HG03521 (cell line): ENCODE measurements at regions not wholly inside any gene's neighbourhood (a gene's known extent, or its start where the extent isn't known, plus 50 kb on each side); places are given as distances from the start of the nearest gene placed in this dataset.
A peak's percentile ranks its signal among the peaks of the same experiment; 100 is the strongest.

Source experiments
- ATAC-seq: cut with Tn5 transposase; IDR thresholded peaks from one replicate; pipeline ENCODE4 v1.9.1; 2021; ENCODE audit warnings: mild to moderate bottlenecking, moderate library complexity; ENCODE audit not compliant: unreplicated experiment

DNA sequence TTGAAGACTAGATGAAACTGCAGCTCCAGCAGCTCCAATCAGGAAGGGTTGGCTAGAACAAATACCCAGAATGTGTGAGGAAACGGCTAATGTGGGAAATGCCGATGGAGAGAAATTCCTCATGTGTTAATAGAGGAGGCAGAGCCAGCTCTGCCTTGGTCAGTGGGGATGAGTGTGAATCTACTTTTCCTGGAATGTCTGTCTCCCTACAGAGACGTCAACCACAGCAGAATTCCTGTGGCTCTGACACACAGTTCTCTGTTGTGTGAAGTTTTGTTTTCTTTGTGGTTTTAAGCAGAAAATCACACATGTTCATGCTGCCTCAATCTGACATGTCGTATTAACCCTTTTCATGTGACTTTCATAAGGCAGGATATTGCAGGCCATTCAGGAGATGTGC lies 476.6 kb upstream of the WWC1 start:
- no peak for ATAC-seq

DNA sequence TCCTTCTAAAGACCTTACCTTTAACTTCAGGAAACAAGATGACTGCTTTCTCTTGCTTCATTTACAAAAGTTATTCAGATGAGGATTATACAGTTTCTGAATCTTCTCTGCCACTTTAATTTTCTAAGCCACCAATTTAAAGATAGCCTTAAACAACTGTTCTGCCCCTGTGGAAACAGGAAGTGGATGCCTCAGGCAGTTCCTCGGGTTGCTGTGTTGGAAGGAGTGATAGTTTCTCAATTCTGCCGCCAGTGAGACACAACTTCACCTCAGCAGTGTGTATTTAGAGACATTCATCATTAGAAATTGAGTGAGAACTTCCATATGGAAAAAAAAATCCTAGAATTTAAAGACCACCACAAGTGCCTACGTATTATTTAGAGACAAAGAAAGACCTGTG lies 475.1 kb upstream of the WWC1 start:
- no peak for ATAC-seq

DNA sequence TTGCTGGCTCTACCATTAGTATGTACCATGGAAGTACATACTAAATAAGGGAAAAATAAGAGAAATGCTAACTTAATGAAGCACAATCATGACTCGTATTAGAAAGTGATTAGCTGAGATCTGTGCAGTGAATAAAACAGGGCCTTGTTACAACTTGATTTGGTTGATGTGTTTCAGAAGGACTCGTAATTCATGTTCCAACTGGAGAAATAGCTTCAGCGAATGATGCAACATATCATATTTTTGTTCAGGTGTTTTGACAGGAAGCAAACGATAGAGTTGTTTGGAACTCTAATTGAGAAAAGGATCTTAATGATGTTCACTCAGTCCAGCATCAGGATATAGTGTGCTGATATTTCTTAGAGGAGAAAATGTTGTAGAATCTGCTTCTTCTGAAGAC lies 474.6 kb upstream of the WWC1 start:
- no peak for ATAC-seq

DNA sequence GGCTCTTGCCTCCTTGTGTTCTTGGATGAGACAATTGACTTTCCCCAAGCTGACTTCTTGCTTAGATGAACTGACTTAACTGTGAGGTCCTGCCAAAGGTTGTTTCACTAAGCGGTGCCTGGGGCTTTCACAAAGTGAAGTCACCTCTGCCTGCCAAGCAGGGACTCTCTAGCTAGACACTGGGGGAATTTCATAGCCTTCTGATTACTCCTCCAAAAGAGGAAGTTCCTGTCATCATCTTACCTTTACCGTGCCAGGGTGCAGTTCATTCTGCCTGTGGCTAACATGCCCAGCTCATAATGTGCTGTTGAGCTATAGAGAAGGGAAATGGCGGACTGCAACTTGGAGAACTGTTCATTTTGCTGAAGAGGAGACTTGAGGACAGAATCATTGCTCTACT lies 472.0 kb upstream of the WWC1 start:
- ATAC-seq, result peak; percentile 79

DNA sequence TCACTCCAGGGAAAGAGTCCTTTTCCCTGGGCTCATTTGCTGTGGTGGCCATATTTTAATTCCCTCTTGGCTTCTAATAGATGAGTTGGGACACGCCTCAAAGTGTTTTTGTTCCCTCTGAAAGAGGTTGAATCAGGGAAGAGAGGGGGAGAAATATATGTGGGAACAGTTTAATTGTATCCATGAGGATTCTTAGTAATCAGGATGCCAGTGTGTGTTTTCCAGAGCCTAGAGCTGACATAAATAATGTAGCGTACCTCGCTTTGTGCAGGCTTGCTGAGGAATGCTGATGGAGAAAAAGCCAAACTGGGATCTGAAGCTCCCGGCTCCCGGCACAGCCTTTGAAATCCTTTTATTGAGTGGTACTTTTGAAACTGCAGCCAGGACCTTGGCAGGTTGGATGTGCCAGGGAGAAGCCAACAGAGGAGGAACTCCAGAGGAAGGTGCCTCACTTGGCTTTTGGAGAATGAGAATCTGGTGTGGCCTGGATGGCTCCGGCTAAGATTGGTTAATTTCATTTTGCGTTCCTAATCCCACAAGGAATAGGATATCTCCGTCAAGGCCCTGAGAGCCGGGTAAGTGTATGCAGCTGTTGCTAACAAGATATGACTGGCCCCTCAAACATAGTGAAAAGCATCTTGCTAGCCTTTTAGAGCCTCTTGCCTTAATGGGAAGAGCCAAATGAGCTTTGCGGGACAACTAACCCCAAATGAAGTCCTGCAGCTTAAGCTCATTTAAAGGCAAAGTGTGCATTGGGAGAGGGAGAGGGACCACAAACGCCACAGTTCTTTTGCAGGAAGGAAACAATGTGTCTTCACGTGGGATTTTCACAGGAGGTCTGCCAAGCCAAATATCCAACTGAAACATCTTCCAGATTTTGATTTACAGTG lies 471.1 kb upstream of the WWC1 start:
- no peak for ATAC-seq

DNA sequence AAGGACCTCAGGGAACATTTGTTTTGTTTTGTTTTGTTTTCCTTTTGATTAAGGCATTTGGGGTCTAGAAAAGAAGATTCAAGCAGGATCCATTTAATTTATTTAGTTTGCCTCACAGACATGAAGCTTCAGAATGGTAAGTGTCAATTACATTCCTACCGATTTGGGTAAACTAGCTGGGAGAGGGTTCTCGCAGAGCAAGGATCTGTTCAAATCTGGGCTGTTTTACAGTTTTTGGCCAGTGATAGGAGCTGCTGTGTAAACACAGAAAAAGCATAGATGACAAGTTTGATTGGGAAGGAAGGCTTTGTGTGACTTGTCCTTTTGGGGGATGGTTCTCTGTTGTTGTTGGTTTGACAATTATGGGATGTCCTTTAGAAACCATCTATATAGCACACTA lies 470.3 kb upstream of the WWC1 start:
- no peak for ATAC-seq

DNA sequence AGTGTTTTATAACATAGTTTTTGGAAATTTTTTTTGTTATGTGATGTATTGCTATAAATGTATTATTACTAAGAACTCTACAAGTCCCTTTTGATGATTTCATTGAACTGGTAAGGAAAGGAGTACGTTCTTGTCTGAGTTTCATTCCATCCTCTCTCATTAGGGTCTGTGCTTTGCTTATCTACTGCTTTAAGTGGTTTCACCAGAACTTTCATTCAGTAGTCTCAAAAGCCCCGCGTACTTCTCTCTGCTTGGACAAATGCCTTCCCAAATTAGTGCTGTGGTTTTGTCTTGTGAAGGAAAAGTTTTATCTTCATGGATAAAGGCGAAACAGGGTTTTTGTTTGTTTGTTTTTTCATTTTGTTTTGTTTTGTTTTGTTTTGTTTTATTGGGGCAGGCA lies 469.8 kb upstream of the WWC1 start:
- ATAC-seq, result no peak

DNA sequence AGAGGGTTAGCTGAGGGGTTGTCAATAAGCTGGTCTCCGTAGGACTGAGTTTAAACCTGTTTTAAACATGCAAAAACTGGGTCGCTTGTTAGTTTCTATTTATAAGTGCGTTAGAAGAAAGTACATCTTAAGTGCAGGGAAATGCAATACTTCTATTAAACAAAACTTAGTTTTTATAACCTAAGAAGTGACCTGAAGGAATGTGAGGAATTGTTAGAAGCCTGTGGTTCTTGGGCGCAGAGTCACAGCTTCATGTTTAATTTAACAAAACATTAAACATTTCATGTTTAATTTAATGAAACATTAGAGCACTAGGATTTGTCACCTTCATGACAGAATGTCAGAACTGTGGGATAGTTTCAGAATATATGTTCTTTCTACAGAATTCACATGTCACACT lies 469.2 kb upstream of the WWC1 start:
- no peak for ATAC-seq

DNA sequence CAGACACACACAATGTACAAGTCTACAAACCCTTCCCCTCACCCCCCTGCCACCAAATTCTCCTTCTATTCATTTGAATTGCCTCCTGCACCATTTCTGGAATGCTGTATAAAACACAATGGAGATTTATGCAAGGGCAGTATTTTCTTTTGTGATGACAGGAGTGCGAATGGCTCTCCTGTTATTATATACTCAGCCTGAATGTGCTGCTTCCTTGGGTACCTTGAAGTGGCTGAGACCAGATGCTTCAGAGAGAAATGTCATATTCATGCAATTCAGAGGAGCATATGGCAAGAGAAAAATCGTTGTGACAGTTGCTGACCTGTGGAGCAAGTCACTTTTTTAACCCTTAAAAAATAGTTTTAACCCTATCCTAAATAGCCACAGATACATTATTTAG lies 468.0 kb upstream of the WWC1 start:
- no peak for ATAC-seq

DNA sequence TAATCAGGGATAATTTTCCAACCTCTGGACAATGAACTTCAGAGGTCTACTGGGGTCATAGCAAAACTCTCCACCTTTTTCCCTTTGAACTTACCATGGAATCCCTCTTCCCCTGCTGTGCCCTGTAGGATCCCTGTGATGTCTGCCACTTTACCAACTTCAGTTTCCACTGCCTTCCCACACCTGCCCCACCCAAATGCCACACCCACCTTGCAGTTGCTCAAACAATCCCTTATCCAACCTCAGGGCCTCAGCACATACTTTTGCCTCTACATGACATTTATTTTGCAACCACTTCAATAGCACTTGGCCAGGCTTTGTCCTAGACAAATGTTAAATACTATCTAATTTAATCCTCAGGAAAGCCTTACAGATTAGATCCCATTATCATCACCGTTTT lies 463.7 kb upstream of the WWC1 start:
- no peak for ATAC-seq

DNA sequence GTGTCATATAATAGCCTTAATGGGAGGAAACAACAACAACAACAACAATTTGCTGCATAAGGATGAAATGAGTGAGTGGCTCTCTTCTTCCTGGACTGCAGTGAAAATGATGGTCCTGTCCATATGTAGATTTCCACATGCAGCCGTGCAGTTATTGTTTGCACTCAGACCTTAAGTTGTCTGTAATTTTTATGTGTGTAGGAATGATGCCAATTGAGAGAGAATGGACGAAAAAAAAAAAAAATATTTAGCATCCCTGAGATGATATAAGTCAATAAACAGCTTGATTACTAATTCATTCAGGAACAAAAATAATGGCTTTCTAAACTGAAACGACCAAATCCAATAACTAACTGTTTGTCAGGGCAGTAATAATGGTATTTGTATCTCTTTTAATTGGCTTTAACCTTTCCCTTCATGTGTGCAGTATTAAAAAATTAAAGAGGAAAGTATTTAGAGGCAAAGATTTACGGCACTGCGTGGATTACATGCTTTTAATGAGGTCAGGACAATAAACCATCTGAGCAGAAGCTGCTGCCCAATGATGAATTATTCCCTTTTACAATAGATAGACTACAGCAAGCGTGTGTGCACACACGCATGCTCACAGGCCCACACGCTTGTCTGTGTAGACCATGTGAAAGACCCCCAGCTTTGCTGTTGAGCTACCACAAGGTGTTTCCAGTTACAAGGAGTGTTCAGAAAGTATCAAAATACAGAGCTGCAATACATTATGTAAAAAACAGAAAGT lies 459.5 kb upstream of the WWC1 start:
- ATAC-seq, result no peak

DNA sequence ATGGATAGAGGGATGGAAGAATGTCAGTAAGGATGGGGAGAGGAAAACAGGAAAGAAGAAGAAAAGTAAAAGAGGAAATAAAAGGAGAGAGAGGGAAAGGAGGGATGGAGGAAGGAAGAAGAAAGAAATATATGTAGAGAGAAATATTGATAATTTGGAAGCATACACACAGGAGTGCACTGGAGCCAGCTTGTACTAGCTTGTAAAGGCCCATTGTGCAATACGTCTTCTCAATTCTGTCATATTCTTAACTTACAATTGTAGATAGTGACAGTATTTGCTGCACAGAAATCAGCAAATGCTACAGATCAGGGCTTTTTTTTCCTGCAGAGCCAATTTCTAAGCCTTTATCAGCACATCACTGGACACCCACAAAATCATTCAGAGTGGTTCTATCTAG lies 458.8 kb upstream of the WWC1 start:
- ATAC-seq, result no peak

DNA sequence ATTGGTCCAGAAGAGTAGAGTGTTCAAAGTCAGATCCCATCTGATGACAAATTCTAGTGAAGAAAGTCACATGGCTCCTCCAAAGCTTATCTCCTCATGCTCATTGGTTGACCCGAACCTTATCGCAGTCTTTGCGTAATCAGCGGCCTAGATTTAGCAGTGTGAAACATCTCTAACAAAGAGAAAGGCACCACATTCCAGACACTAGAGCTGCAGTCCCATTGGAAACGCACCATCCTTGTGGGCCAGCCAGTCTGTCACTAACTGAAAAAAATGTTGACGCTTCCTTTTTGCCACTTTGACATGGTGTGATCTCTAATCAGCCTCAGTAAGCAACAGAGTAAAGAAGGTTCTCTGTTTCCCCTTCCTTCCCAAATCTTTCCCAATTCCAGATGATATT lies 458.0 kb upstream of the WWC1 start:
- no peak for ATAC-seq

DNA sequence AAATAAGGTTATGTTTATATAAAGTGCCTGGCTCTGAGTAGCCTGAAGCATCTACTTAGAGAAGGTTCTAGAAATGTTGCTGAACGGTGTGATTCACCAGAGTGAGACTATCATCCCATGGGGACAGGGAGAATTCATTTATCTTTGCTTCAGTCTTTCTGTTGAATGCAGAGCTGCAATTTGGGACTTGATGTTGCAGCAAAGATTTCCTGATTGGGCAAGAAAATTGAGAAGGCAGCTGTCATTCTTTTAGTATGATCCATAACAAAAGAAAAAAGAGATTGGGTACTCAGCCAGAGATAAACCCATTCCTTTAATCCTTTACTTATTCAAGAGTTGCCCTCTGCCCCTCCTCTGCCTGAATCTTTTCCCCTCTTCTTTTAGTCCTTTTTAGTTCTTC lies 456.3 kb upstream of the WWC1 start:
- no peak for ATAC-seq

DNA sequence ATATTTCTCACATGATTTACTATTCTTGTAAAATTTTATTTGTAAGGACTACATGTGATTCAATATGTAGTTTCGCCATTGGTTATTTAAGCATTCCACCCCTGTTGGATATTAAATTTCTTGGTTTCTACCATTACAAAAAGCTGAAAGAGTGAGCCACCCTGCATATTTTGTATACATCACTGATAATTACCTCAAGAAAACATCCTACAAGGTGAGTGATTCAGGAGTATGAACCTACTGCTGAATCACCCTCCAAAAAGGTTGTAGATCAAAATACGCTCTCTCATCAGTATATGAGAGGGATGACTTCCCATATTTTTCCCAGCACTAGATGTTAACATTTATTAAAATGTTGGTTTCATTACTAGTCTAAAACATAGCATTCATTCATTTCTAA lies 454.3 kb upstream of the WWC1 start:
- no peak for ATAC-seq

DNA sequence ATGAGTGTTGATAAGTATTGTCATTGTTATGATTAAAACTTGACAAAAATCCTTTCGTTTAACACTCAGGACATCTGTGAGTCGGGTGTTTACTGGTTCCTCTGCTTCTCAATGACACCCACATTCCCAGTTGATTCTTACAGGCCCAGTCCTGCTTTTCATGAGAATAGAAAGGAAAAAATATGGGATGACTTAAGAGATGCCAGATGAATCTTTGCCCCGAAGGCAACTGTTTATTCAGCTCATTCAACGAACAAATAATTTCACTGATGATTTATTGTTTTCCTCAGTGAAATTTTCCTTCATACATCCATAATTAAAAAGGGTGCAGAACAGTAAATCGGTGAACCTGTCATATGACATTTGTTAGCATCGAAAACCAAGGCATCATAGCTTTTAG lies 452.4 kb upstream of the WWC1 start:
- no peak for ATAC-seq

DNA sequence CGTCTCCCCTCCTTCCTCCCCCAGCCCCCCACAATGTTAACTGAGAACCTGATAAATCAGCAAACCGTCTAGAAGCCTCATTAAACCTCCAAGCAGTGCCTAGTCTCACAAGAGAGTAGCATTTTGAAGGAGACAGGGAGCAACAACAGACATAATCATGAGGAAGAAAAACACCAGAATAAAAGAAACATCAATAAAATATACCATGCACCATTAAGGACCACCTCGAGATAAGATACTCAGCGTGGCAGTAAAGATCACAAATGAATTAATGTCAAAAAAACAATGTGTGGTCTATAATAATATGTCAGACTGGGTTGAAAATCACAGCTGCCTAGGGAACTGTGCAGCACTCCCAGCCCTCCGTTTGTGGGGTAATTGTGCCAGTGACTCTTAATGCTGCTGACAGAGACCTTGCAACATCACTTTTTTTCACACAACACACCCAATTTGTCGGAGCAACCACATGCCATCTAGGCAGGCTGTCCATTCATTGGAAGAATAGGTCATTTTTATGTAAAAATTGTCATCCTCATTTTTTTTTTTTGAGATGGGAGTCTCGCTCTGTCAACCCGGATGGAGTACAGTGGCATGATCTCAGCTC lies 450.8 kb upstream of the WWC1 start:
- ATAC-seq, result no peak

DNA sequence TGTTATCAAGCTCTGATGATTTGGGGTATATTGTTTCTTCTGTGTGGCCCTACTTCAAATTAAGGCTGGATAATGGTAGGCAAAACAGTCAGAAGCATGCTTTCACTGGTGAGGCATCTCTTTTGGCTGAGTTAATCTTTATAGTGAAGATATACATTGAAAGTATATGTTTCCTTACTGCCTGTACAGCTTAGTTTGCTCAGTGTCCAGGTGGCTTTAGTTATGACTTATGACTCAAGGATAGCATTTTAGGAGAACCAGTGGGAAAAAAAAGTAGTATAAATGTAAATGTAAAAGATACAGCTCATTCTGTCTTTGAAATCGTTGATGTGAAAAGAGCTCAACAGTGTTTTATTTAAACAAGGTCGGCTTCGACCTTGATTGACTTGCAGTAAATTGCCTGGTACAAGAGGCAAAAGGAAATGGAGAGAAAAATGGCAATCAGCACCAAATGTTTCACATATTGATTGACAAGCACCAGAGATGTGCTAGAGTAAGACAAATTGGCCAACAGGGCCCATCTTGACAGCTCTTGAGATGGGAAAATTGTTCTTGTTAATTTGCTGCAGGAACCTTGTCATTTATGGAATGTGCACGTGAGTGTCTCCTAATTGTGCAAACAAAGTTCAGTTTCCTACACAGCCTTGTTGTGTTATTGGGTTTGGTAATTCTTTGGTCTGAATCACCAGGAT lies 447.4 kb upstream of the WWC1 start:
- no peak for ATAC-seq

DNA sequence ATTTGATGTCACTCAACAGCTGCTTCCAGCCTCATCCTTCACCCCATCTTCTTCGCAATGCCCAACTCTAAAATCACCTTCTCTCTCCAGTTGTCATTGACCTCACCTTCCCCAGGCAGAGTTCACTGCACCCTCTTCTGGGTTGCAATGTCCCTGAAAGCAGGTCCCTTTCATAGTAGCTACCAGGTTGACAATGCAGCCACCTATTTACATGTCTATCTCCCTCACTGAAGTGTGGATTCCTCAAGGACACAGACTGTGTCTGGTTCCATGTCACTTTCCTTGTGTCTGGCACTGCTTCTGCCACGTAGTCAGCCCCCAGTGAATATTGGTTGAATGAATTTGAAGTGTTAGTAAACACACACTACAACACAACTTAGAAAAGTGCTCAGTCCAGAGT lies 445.5 kb upstream of the WWC1 start:
- no peak for ATAC-seq

DNA sequence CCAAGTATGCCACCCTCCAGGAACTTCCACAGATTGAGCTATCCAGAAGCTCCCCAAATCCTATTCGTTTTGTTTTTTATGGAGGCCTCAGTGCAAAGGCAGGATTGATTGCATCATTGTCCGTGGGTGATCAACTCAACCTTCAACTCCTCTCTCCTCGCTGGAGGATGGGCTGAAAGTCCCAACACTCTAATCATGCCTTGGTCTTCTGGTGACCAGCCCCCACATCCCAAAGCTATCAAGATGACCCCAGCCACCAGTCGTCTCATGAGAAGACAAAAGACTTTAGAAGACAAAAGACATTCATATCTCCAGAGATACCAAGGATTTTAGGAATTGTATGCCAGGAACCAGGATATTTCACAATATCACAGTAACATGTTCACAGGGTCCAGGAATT lies 441.6 kb upstream of the WWC1 start:
- no peak for ATAC-seq

DNA sequence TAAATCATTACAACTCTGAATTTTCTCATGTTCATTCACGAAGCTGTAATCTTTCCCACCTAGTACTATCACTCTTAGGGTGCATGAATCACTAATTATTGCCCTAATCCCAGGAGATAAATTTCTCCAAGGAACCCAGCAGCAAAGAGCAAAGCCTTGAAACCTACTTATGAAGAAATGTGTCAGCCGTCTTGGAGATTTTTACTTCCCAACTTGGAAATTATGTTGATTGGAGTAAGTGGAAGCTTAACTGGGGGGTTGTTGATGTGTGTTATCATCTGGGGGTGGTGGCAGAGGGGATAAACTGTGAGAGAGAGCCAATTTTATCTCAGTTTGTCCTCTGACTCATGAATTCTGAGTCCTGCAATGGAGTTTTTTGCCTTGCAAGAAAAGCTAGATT lies 440.5 kb upstream of the WWC1 start:
- no peak for ATAC-seq
